ENCODE measurements at regions not wholly inside any gene's neighbourhood (a gene's known extent, or its start where the extent isn't known, plus 50 kb on each side); places are given as distances from the start of the nearest gene placed in this dataset.
A peak's percentile ranks its signal among the peaks of the same experiment; 100 is the strongest.

DNA sequence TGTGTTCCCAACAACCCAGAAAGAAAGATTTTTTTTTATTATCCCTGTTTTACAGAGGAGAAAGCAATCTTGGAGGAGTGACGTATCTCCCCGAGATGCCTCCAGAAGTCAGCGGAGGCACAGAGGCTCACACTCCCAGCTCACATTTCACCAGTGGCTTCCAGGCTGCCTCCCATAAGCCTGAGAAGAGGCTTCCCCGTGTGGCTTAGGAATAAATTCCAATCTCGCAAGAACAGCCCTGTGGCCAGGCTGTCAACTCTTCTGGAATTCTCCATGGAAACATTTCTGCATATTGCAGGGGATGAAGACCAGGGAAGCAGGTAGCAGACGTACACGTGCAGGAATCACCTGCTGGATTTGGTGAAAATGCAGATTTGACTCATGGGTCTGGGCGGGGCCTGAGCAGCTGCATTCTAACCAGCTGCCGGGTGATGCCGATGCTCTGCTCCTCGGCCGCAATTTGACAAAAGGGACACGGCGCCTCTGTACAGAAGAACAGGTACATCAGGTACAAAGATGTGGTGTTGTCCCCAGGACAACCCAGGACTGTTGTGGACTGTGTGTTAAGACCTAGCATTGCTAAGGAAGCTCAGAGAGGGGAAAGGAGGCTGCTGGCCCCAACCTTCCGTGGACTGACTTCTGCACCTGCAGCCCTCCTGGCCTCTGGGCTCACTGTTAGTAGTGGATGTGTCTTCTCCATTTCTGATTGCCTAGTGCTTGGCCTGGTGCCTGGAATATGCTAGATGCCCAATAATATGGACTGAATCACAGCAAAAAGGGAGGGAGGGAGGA, 114.2 kb upstream of the ID2 start:
- H3K4me1 ChIP-seq (replicated peaks in 1 of 2) = no peaks in the 10 kb centered on the region
- peak in 2 of 7 donors; percentile 10 to 12 for DNase-seq
- no peaks in the 10 kb centered on the region for H3K9me3 ChIP-seq (replicated peaks in 1 of 3)
- 87 to 97% (median 96%) methylated on average over 15 of the region's 15 CpGs for WGBS, 4 donors
- no peaks in the 10 kb centered on the region for H3K36me3 ChIP-seq (replicated peaks in 1 of 2)
- TF ChIP-seq POLR2A (IDR thresholded peaks at IDR 0.05) = no peak
- TF ChIP-seq, protein P1, sequence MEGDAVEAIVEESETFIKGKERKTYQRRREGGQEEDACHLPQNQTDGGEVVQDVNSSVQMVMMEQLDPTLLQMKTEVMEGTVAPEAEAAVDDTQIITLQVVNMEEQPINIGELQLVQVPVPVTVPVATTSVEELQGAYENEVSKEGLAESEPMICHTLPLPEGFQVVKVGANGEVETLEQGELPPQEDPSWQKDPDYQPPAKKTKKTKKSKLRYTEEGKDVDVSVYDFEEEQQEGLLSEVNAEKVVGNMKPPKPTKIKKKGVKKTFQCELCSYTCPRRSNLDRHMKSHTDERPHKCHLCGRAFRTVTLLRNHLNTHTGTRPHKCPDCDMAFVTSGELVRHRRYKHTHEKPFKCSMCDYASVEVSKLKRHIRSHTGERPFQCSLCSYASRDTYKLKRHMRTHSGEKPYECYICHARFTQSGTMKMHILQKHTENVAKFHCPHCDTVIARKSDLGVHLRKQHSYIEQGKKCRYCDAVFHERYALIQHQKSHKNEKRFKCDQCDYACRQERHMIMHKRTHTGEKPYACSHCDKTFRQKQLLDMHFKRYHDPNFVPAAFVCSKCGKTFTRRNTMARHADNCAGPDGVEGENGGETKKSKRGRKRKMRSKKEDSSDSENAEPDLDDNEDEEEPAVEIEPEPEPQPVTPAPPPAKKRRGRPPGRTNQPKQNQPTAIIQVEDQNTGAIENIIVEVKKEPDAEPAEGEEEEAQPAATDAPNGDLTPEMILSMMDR (IDR thresholded peaks at IDR 0.05) = no peak
- H3K4me3 ChIP-seq = no peak overlapping the region
- intact Hi-C loops (cut with DNase I) = no loop called here
- no peaks in the 10 kb centered on the region for H3K27me3 ChIP-seq
- H3K27ac ChIP-seq = no peak overlapping the region

GRCh38 chr2:8568543-8569302, 113.1 kb upstream of the ID2 start:
- Histone ChIP-seq H3K27ac (no peak overlapping the region), H3K9me3 (replicated peaks in 1 of 3) (no peaks in the 10 kb centered on the region), H3K4me1 (replicated peaks in 1 of 2) (peaks cover 1 to 4% of the 10 kb centered on the region in 2 donors), H3K27me3 (no peaks in the 10 kb centered on the region), H3K4me3 (no peak overlapping the region), H3K36me3 (replicated peaks in 1 of 2) (no peaks in the 10 kb centered on the region)
- intact Hi-C loops (cut with DNase I) = no loop called here
- TF ChIP-seq, protein P1 (IDR thresholded peaks at IDR 0.05) = no peak
- TF ChIP-seq POLR2A (IDR thresholded peaks at IDR 0.05) = no peak
- WGBS, 4 donors = 63 to 75% (median 71%) methylated on average over 12 of the region's 12 CpGs
- peak in 2 of 7 donors; percentile 10 to 13 for DNase-seq

GRCh38 chr2:8569332-8569930, 112.4 kb upstream of the ID2 start:
- Histone ChIP-seq H3K9me3 (replicated peaks in 1 of 3) (no peaks in the 10 kb centered on the region), H3K4me3 (no peak overlapping the region), H3K27ac (no peak overlapping the region), H3K27me3 (no peaks in the 10 kb centered on the region), H3K4me1 (replicated peaks in 1 of 2) (peaks cover 8 to 11% of the 10 kb centered on the region in 2 donors), H3K36me3 (replicated peaks in 1 of 2) (no peaks in the 10 kb centered on the region)
- 88 to 96% (median 89%) methylated on average over 10 to 11 of the region's 11 CpGs for WGBS, 4 donors
- TF ChIP-seq, protein P1 (IDR thresholded peaks at IDR 0.05) = no peak
- no peak for TF ChIP-seq POLR2A (IDR thresholded peaks at IDR 0.05)
- DNase-seq = peak in 1 of 7 donors; percentile 9
- intact Hi-C loops (cut with DNase I) = no loop called here

GRCh38 chr2:8570637-8571036, 111.2 kb upstream of the ID2 start:
- Histone ChIP-seq H3K9me3 (replicated peaks in 1 of 3) (no peaks in the 10 kb centered on the region), H3K27ac (no peak overlapping the region), H3K27me3 (no peaks in the 10 kb centered on the region), H3K36me3 (replicated peaks in 1 of 2) (no peaks in the 10 kb centered on the region), H3K4me3 (no peak overlapping the region), H3K4me1 (replicated peaks in 1 of 2) (peaks cover 14 to 23% of the 10 kb centered on the region in 2 donors)
- no peak for TF ChIP-seq POLR2A (IDR thresholded peaks at IDR 0.05)
- TF ChIP-seq, protein P1 (IDR thresholded peaks at IDR 0.05) = no peak
- peak in 3 of 7 donors; percentile 9 to 42 (median 11) for DNase-seq
- 97 to 98% (median 97%) methylated on average over 7 to 14 of the region's 14 CpGs for WGBS, 4 donors
- intact Hi-C loops (cut with DNase I) = no loop called here

Measured in adrenal gland (tissue), 9 donors.